ENCODE measurements at regions not wholly inside any gene's neighbourhood (a gene's known extent, or its start where the extent isn't known, plus 50 kb on each side); places are given as distances from the start of the nearest gene placed in this dataset.

GRCh38 chr21:23977971-23978370, 1629.3 kb downstream of the MRPL39 start:
- no peaks in the 10 kb centered on the region for H3K36me3 ChIP-seq (ENCODE audit: control insufficient read depth in 2 of 2, insufficient read depth in 2 of 2, low read length in 2 of 2)
- no peak overlapping the region for H3K9ac ChIP-seq (ENCODE audit: low read depth in 1 of 2, low read length in 2 of 2)
- H3K27me3 ChIP-seq (ENCODE audit: control insufficient read depth in 2 of 2, insufficient read depth in 2 of 2, low read length in 2 of 2) = no peaks in the 10 kb centered on the region
- H3K9me3 ChIP-seq (ENCODE audit: control insufficient read depth in 2 of 2, low read length in 2 of 2) = peaks cover 0 to 4% of the 10 kb centered on the region in 2 donors
- H3K4me3 ChIP-seq (ENCODE audit: low read length in 2 of 2) = no peak overlapping the region
- no peaks in the 10 kb centered on the region for H3K4me1 ChIP-seq (ENCODE audit: control insufficient read depth in 2 of 2, insufficient read depth in 2 of 2, low read length in 2 of 2)
- no peak overlapping the region for H3K27ac ChIP-seq (ENCODE audit: low read depth in 2 of 2, low read length in 2 of 2)

DNA sequence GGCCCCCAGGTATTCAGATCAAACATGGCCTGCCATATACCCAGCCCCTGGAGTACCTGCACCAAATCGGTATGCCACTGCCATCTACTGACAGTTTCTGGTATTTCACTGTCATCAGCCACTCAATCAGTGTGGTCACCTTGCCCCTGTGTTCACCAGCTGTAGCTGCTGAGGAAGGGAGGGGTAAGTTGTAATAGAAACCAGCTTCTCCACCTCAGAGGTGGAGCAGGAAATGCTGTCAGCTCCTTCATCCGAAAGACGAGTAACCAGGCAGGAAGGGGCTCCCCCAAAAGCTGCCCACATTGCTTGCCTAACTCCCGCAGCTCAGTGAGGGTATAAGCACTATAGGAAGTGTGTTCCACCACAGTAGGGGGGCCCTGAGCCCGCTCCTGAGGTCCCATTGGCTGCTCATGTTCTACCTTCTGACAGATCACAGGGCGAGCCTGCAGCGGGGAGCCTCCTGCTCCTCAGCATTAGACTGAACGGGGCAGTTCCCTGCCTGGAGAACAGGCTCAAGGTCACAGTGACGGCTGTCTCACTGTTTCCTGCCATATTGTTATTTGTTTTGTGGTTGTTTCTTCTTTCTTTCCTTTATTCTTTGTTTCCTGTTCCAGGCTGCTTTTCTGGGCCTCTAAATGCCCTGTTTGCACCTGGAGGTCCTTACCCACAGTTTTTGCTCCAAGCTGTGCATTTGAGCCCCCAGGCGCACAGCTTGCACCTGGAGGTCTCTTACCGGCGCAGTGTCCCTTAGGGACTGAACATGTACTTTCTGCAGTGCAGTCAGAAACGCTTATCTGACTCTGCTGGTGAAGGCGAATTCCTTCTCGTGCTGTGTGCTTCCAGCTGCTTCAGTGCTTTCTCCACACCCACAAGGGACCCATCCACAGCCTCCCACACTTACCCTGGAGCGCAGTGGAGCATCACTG, 1638.3 kb downstream of the MRPL39 start:
- no peak overlapping the region for H3K4me3 ChIP-seq (ENCODE audit: low read length in 2 of 2)
- no peaks in the 10 kb centered on the region for H3K36me3 ChIP-seq (ENCODE audit: control insufficient read depth in 2 of 2, insufficient read depth in 2 of 2, low read length in 2 of 2)
- no peak overlapping the region for H3K27ac ChIP-seq (ENCODE audit: low read depth in 2 of 2, low read length in 2 of 2)
- peaks cover 0 to 2% of the 10 kb centered on the region in 2 donors for H3K9me3 ChIP-seq (ENCODE audit: control insufficient read depth in 2 of 2, low read length in 2 of 2)
- H3K4me1 ChIP-seq (ENCODE audit: control insufficient read depth in 2 of 2, insufficient read depth in 2 of 2, low read length in 2 of 2) = no peaks in the 10 kb centered on the region
- H3K27me3 ChIP-seq (ENCODE audit: control insufficient read depth in 2 of 2, insufficient read depth in 2 of 2, low read length in 2 of 2) = no peaks in the 10 kb centered on the region
- no peak overlapping the region for H3K9ac ChIP-seq (ENCODE audit: low read depth in 1 of 2, low read length in 2 of 2)

DNA sequence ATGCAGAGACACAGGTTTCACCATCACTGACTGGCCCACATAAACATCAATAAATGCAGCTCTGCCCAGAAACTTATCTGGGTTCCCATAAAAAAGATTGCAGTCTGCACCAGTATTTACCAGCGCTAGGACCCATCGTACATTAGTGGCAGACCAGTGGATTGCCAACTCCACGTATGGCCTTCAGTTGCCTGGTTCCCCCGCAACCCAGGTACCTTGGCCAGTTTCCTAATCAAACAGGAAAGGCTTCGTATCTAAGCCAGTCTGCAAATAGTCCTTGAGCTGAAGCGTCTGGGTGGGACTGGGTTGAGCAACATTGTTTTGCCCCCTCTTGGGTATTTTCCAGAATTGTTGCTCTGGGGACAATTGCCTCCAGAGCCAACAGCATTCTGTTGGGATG, 1639.3 kb downstream of the MRPL39 start:
- H3K36me3 ChIP-seq (ENCODE audit: control insufficient read depth in 2 of 2, insufficient read depth in 2 of 2, low read length in 2 of 2) = no peaks in the 10 kb centered on the region
- H3K27ac ChIP-seq (ENCODE audit: low read depth in 2 of 2, low read length in 2 of 2) = no peak overlapping the region
- no peak overlapping the region for H3K4me3 ChIP-seq (ENCODE audit: low read length in 2 of 2)
- H3K27me3 ChIP-seq (ENCODE audit: control insufficient read depth in 2 of 2, insufficient read depth in 2 of 2, low read length in 2 of 2) = no peaks in the 10 kb centered on the region
- no peak overlapping the region for H3K9ac ChIP-seq (ENCODE audit: low read depth in 1 of 2, low read length in 2 of 2)
- peaks cover 0 to 2% of the 10 kb centered on the region in 2 donors for H3K9me3 ChIP-seq (ENCODE audit: control insufficient read depth in 2 of 2, low read length in 2 of 2)
- no peaks in the 10 kb centered on the region for H3K4me1 ChIP-seq (ENCODE audit: control insufficient read depth in 2 of 2, insufficient read depth in 2 of 2, low read length in 2 of 2)

DNA sequence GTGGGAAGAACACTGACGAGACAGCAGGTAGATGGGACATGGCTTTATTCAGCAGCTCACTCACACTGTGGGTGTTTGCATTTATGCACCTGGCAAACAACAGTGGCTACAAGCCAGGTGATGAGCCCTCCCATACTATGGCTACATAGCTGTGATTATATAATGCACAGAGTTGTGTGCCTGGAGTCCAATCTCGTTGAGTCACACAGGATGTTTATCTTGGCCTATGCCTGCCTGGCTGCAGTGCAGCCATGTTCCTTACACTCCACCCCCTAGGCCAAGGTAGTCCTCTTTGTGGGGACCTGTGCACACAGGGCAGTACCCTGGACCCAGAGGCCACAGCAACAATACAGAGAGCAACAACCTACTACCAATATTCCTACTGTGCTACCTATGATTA, 1643.8 kb downstream of the MRPL39 start:
- Histone ChIP-seq H3K9ac (ENCODE audit: low read depth in 1 of 2, low read length in 2 of 2) (no peak overlapping the region), H3K4me3 (ENCODE audit: low read length in 2 of 2) (no peak overlapping the region), H3K36me3 (ENCODE audit: control insufficient read depth in 2 of 2, insufficient read depth in 2 of 2, low read length in 2 of 2) (no peaks in the 10 kb centered on the region), H3K27ac (ENCODE audit: low read depth in 2 of 2, low read length in 2 of 2) (no peak overlapping the region), H3K9me3 (ENCODE audit: control insufficient read depth in 2 of 2, low read length in 2 of 2) (no peaks in the 10 kb centered on the region), H3K27me3 (ENCODE audit: control insufficient read depth in 2 of 2, insufficient read depth in 2 of 2, low read length in 2 of 2) (no peaks in the 10 kb centered on the region), H3K4me1 (ENCODE audit: control insufficient read depth in 2 of 2, insufficient read depth in 2 of 2, low read length in 2 of 2) (no peaks in the 10 kb centered on the region)

DNA sequence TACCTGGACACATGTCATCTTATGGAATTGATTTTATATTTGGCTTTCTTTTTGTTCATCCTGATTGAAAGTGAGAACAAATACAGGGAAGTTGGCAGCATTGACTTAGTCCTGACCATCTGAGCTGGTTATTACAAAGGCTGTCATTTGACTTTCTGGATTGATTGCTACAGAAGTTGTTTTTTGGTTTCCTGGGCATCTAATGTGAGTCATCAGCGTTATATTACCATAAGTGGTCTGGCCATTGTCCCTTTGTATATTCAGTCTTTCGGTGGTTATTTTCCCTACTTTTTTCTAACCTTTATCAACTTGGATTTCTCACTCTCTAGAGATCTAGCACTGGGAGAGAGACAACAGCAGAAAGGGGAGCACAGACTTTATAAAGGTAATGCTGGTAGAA, 1646.5 kb downstream of the MRPL39 start:
- H3K4me3 ChIP-seq (ENCODE audit: low read length in 2 of 2) = no peak overlapping the region
- no peaks in the 10 kb centered on the region for H3K27me3 ChIP-seq (ENCODE audit: control insufficient read depth in 2 of 2, insufficient read depth in 2 of 2, low read length in 2 of 2)
- H3K9me3 ChIP-seq (ENCODE audit: control insufficient read depth in 2 of 2, low read length in 2 of 2) = no peaks in the 10 kb centered on the region
- no peak overlapping the region for H3K27ac ChIP-seq (ENCODE audit: low read depth in 2 of 2, low read length in 2 of 2)
- no peaks in the 10 kb centered on the region for H3K4me1 ChIP-seq (ENCODE audit: control insufficient read depth in 2 of 2, insufficient read depth in 2 of 2, low read length in 2 of 2)
- H3K36me3 ChIP-seq (ENCODE audit: control insufficient read depth in 2 of 2, insufficient read depth in 2 of 2, low read length in 2 of 2) = no peaks in the 10 kb centered on the region
- no peak overlapping the region for H3K9ac ChIP-seq (ENCODE audit: low read depth in 1 of 2, low read length in 2 of 2)

GRCh38 chr21:23955135-23955843, 1652.0 kb downstream of the MRPL39 start:
- Histone ChIP-seq H3K4me3 (ENCODE audit: low read length in 2 of 2) (no peak overlapping the region), H3K27ac (ENCODE audit: low read depth in 2 of 2, low read length in 2 of 2) (no peak overlapping the region), H3K9ac (ENCODE audit: low read depth in 1 of 2, low read length in 2 of 2) (no peak overlapping the region), H3K36me3 (ENCODE audit: control insufficient read depth in 2 of 2, insufficient read depth in 2 of 2, low read length in 2 of 2) (no peaks in the 10 kb centered on the region), H3K9me3 (ENCODE audit: control insufficient read depth in 2 of 2, low read length in 2 of 2) (peaks cover 0 to 3% of the 10 kb centered on the region in 2 donors), H3K4me1 (ENCODE audit: control insufficient read depth in 2 of 2, insufficient read depth in 2 of 2, low read length in 2 of 2) (no peaks in the 10 kb centered on the region), H3K27me3 (ENCODE audit: control insufficient read depth in 2 of 2, insufficient read depth in 2 of 2, low read length in 2 of 2) (no peaks in the 10 kb centered on the region)

GRCh38 chr21:23952269-23952668, 1655.0 kb downstream of the MRPL39 start:
- Histone ChIP-seq H3K9me3 (ENCODE audit: control insufficient read depth in 2 of 2, low read length in 2 of 2) (peaks cover 0 to 3% of the 10 kb centered on the region in 2 donors), H3K27me3 (ENCODE audit: control insufficient read depth in 2 of 2, insufficient read depth in 2 of 2, low read length in 2 of 2) (no peaks in the 10 kb centered on the region), H3K4me3 (ENCODE audit: low read length in 2 of 2) (no peak overlapping the region), H3K4me1 (ENCODE audit: control insufficient read depth in 2 of 2, insufficient read depth in 2 of 2, low read length in 2 of 2) (no peaks in the 10 kb centered on the region), H3K9ac (ENCODE audit: low read depth in 1 of 2, low read length in 2 of 2) (no peak overlapping the region), H3K27ac (ENCODE audit: low read depth in 2 of 2, low read length in 2 of 2) (no peak overlapping the region), H3K36me3 (ENCODE audit: control insufficient read depth in 2 of 2, insufficient read depth in 2 of 2, low read length in 2 of 2) (no peaks in the 10 kb centered on the region)

DNA sequence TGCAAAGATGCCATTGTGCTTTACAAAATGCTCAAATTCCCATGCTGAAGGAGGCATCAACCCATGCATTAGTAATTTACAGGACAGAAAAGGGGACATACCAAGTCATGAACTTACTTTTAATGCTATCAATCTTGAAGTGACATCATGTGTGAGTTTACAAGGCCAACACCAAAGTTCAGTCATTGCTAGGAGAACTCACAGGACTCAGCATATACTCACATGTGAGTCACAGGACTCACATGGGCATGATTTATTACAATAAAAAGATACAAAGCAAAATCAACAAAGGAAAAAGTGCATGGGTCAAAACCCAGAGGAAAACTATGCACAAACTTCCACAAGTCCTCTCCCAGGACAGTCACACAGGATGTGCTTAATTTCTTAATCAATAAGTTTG, 1656.0 kb downstream of the MRPL39 start:
- no peak overlapping the region for H3K4me3 ChIP-seq (ENCODE audit: low read length in 2 of 2)
- peaks cover 0 to 3% of the 10 kb centered on the region in 2 donors for H3K9me3 ChIP-seq (ENCODE audit: control insufficient read depth in 2 of 2, low read length in 2 of 2)
- H3K27ac ChIP-seq (ENCODE audit: low read depth in 2 of 2, low read length in 2 of 2) = no peak overlapping the region
- no peaks in the 10 kb centered on the region for H3K27me3 ChIP-seq (ENCODE audit: control insufficient read depth in 2 of 2, insufficient read depth in 2 of 2, low read length in 2 of 2)
- H3K36me3 ChIP-seq (ENCODE audit: control insufficient read depth in 2 of 2, insufficient read depth in 2 of 2, low read length in 2 of 2) = no peaks in the 10 kb centered on the region
- no peak overlapping the region for H3K9ac ChIP-seq (ENCODE audit: low read depth in 1 of 2, low read length in 2 of 2)
- no peaks in the 10 kb centered on the region for H3K4me1 ChIP-seq (ENCODE audit: control insufficient read depth in 2 of 2, insufficient read depth in 2 of 2, low read length in 2 of 2)

DNA sequence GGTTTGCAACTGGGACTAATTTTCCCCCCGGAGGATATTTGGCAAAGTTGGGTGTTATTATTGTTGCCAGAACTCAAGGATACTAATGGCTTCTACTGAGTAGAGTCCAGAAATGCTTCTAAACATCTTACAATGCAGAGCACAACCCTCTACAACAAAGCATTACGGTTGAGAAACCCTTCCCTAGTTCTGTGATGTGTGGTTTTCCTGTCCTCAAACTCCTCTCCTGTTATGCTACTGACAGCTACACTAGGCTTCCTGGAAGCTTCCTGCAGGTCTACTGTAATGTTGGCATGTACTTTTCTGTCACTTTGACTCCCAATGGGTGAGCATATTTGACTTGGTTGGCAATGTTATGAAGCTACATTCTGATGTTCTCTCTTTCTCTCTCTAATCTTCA, 1656.9 kb downstream of the MRPL39 start:
- H3K9ac ChIP-seq (ENCODE audit: low read depth in 1 of 2, low read length in 2 of 2) = no peak overlapping the region
- no peak overlapping the region for H3K27ac ChIP-seq (ENCODE audit: low read depth in 2 of 2, low read length in 2 of 2)
- no peaks in the 10 kb centered on the region for H3K4me1 ChIP-seq (ENCODE audit: control insufficient read depth in 2 of 2, insufficient read depth in 2 of 2, low read length in 2 of 2)
- H3K36me3 ChIP-seq (ENCODE audit: control insufficient read depth in 2 of 2, insufficient read depth in 2 of 2, low read length in 2 of 2) = no peaks in the 10 kb centered on the region
- peaks cover 0 to 3% of the 10 kb centered on the region in 2 donors for H3K9me3 ChIP-seq (ENCODE audit: control insufficient read depth in 2 of 2, low read length in 2 of 2)
- H3K4me3 ChIP-seq (ENCODE audit: low read length in 2 of 2) = no peak overlapping the region
- no peaks in the 10 kb centered on the region for H3K27me3 ChIP-seq (ENCODE audit: control insufficient read depth in 2 of 2, insufficient read depth in 2 of 2, low read length in 2 of 2)

GRCh38 chr21:23949493-23949892, 1657.8 kb downstream of the MRPL39 start:
- H3K4me3 ChIP-seq (ENCODE audit: low read length in 2 of 2) = no peak overlapping the region
- H3K9ac ChIP-seq (ENCODE audit: low read depth in 1 of 2, low read length in 2 of 2) = no peak overlapping the region
- H3K27me3 ChIP-seq (ENCODE audit: control insufficient read depth in 2 of 2, insufficient read depth in 2 of 2, low read length in 2 of 2) = no peaks in the 10 kb centered on the region
- no peak overlapping the region for H3K27ac ChIP-seq (ENCODE audit: low read depth in 2 of 2, low read length in 2 of 2)
- no peaks in the 10 kb centered on the region for H3K4me1 ChIP-seq (ENCODE audit: control insufficient read depth in 2 of 2, insufficient read depth in 2 of 2, low read length in 2 of 2)
- no peaks in the 10 kb centered on the region for H3K36me3 ChIP-seq (ENCODE audit: control insufficient read depth in 2 of 2, insufficient read depth in 2 of 2, low read length in 2 of 2)
- peaks cover 0 to 3% of the 10 kb centered on the region in 2 donors for H3K9me3 ChIP-seq (ENCODE audit: control insufficient read depth in 2 of 2, low read length in 2 of 2)
